ENCODE measurements at regions not wholly inside any gene's neighbourhood (a gene's known extent, or its start where the extent isn't known, plus 50 kb on each side); places are given as distances from the start of the nearest gene placed in this dataset.
"Not testable (repeated sequence)": the region's sequence is repeated elsewhere in the genome, so short reads cannot be mapped to it uniquely, and the experiment has no call there.

- no peaks in the 10 kb centered on the region for H3K27me3 ChIP-seq (ENCODE audit: control insufficient read depth, insufficient read depth, low read length)
These were observed 71.4 kb upstream of the RASGRF1 start for GRCh38 chr15:79161837-79162508.

GRCh38 chr15:79160211-79160610 lies 69.6 kb upstream of the RASGRF1 start:
- Histone ChIP-seq H3K4me3 (ENCODE audit: low read depth, low read length) (no peak overlapping the region), H3K36me3 (ENCODE audit: control insufficient read depth, insufficient read depth, low read length) (no peaks in the 10 kb centered on the region), H3K27me3 (ENCODE audit: control insufficient read depth, insufficient read depth, low read length) (no peaks in the 10 kb centered on the region)
- peak; percentile 56 for DNase-seq (ENCODE audit: low read depth)
- no peak for TF ChIP-seq CTCF (IDR thresholded peaks at IDR 0.05; ENCODE audit: insufficient read depth, low read length, poor library complexity, severe bottlenecking)

More at GRCh38 chr15:79161837-79162508, 71.4 kb upstream of the RASGRF1 start:
- DNase-seq (ENCODE audit: low read depth), result no peak
- Histone ChIP-seq H3K4me3 (ENCODE audit: low read depth, low read length) (no peak overlapping the region), H3K36me3 (ENCODE audit: control insufficient read depth, insufficient read depth, low read length) (no peaks in the 10 kb centered on the region)
- no peak for TF ChIP-seq CTCF (IDR thresholded peaks at IDR 0.05; ENCODE audit: insufficient read depth, low read length, poor library complexity, severe bottlenecking)

- H3K27me3 ChIP-seq (ENCODE audit: control insufficient read depth, insufficient read depth, low read length), result no peaks in the 10 kb centered on the region
- TF ChIP-seq CTCF (IDR thresholded peaks at IDR 0.05; ENCODE audit: insufficient read depth, low read length, poor library complexity, severe bottlenecking), result no peak
- DNase-seq (ENCODE audit: low read depth), result peak; percentile 55
- no peak overlapping the region for H3K4me3 ChIP-seq (ENCODE audit: low read depth, low read length)
- H3K36me3 ChIP-seq (ENCODE audit: control insufficient read depth, insufficient read depth, low read length), result no peaks in the 10 kb centered on the region
These were observed 67.3 kb upstream of the RASGRF1 start for GRCh38 chr15:79157631-79158592.

GRCh38 chr15:79156704-79157375 lies 66.3 kb upstream of the RASGRF1 start:
- Histone ChIP-seq H3K36me3 (ENCODE audit: control insufficient read depth, insufficient read depth, low read length) (no peaks in the 10 kb centered on the region), H3K27me3 (ENCODE audit: control insufficient read depth, insufficient read depth, low read length) (no peaks in the 10 kb centered on the region), H3K4me3 (ENCODE audit: low read depth, low read length) (no peak overlapping the region)
- no peak for DNase-seq (ENCODE audit: low read depth)
- no peak for TF ChIP-seq CTCF (IDR thresholded peaks at IDR 0.05; ENCODE audit: insufficient read depth, low read length, poor library complexity, severe bottlenecking)

GRCh38 chr15:79154483-79155135 lies 64.0 kb upstream of the RASGRF1 start:
- TF ChIP-seq CTCF (IDR thresholded peaks at IDR 0.05; ENCODE audit: insufficient read depth, low read length, poor library complexity, severe bottlenecking), result no peak
- no peak overlapping the region for H3K4me3 ChIP-seq (ENCODE audit: low read depth, low read length)
- no peaks in the 10 kb centered on the region for H3K36me3 ChIP-seq (ENCODE audit: control insufficient read depth, insufficient read depth, low read length)
- H3K27me3 ChIP-seq (ENCODE audit: control insufficient read depth, insufficient read depth, low read length), result no peaks in the 10 kb centered on the region
- DNase-seq (ENCODE audit: low read depth), result no peak

GRCh38 chr15:79144290-79144689 lies 53.7 kb upstream of the RASGRF1 start:
- not testable (repeated sequence) for H3K36me3 ChIP-seq (ENCODE audit: control insufficient read depth, insufficient read depth, low read length); DNase-seq (ENCODE audit: low read depth); H3K27me3 ChIP-seq (ENCODE audit: control insufficient read depth, insufficient read depth, low read length); H3K4me3 ChIP-seq (ENCODE audit: low read depth, low read length)

Measured in kidney epithelial cell (primary cell).